GM21390 (cell line): ENCODE measurements at regions not wholly inside any gene's neighbourhood (a gene's known extent, or its start where the extent isn't known, plus 50 kb on each side); places are given as distances from the start of the nearest gene placed in this dataset.
"Not testable (repeated sequence)": the region's sequence is repeated elsewhere in the genome, so short reads cannot be mapped to it uniquely, and the experiment has no call there.

ENCODE experiments used
- ATAC-seq: cut with Tn5 transposase; IDR thresholded peaks from one replicate; pipeline ENCODE4 v1.9.1; 2021; ENCODE audit not compliant: unreplicated experiment

DNA sequence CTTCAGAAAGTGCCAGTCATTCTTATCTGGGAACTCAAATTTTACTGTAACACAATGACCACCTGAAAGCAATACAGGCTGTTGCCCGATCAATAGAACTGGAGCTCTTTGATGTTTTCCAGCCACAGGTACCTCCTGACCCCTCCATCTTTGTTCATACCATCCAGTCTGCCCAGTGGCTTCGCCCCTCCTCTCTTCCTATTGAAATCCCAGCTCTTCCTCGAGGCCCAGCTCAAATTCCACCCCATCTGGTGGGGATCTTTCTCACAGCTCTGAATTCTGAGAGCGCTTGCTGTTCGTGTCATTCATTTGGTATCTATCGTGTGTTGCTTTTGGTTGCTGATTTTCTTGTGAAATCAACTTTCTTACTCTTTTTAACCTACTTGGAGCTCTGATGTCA, 87.9 kb upstream of the CNKSR3 start:
- no peak for ATAC-seq

GRCh38 chr6:154602296-154602695, 91.8 kb upstream of the CNKSR3 start:
- ATAC-seq = no peak

- ATAC-seq = no peak
Observed at GRCh38 chr6:154602708-154603107, 92.2 kb upstream of the CNKSR3 start.

GRCh38 chr6:154604119-154604518, 93.6 kb upstream of the CNKSR3 start:
- no peak for ATAC-seq

- peak; percentile 60 for ATAC-seq
Observed at GRCh38 chr6:154605178-154605881, 94.8 kb upstream of the CNKSR3 start.

DNA sequence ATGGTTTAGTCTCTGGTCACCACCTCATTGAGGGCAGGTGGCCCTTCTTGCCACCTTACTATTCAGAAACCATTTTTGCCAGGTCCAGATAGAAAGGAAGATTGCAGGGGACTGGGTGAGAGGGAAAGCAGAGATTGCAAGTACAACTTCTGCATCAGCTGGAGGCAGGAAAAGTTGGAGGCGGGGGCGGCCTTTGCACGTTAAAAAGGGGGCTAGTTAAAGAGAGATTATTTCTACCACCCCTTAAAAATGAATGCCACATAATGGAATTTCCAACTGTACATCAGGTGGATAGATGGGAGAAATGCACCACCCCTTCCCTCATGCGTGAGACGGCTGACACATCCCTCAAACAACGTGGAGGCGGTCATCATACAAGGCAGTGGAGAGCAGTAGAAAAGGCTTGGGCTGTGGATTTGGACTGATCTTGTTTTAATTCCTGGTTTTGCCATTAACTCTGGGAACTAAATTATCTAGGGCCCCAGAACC, 95.4 kb upstream of the CNKSR3 start:
- ATAC-seq = no peak

GRCh38 chr6:154606457-154606856, 96.0 kb upstream of the CNKSR3 start:
- peak; percentile 70 for ATAC-seq

DNA sequence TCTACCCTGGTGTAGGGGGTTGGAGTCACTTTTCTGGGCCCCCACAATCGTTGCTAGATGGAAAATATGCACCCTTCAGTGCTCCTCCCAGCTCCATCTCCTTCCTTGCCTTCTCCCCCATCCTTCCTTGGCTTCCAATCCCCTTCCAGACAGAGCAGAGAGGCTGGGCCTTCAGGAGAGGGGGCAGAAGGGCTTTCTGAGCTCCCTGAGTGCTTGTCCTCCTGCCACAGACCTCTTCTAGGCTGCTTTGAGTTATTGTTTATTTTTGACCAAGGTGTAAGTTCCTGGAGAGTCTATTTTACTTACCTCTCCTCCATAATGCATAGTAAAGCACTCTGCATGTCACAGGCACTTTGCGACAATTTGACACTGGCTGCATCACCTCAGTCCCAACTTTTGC, 96.4 kb upstream of the CNKSR3 start:
- no peak for ATAC-seq

DNA sequence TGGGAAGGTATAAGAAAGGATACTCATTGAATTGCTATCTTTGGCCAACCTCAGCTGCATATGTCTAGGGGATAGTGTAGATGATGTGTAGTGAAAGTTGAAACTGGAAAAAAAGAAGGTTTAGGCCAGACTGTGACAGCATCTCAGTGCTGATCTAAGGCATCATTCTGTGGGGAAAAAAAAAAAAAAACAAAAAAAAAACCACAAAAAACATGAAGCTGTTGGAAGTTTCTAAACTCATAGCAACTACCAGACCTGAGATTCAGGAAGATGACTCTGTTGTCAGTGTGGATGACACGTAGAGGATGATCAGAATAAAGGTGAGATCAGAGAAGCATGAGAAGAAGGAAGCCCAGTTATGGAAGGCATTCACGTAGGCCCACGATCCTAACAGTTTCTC, 100.8 kb upstream of the CNKSR3 start:
- ATAC-seq = peak; percentile 49

- ATAC-seq = no peak
Observed at GRCh38 chr6:154611847-154612246, 101.4 kb upstream of the CNKSR3 start.

- no peak for ATAC-seq
Observed at GRCh38 chr6:154613137-154613676, 102.7 kb upstream of the CNKSR3 start.

GRCh38 chr6:154614101-154614500, 103.6 kb upstream of the CNKSR3 start:
- ATAC-seq = no peak

GRCh38 chr6:154614641-154615040, 104.2 kb upstream of the CNKSR3 start:
- no peak for ATAC-seq

GRCh38 chr6:154615483-154616025, 105.1 kb upstream of the CNKSR3 start:
- ATAC-seq = no peak

DNA sequence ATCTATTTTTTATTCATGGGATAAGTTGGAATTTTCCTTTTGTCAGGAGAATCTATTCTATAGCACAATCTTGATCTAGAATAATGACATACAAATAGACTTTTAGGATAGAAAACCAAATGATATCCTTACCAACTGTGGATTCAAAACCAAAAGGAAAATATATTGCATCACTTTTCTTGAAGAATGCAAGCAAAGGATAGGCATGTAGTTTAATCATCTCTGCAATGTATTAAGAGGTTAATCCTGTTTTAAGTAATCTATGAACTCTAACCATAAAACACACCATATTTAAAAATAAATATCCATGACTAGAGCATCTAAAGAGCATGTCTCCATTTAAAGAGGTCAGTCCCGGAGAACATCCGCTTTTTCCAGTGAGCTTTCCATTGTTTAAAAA, 106.7 kb upstream of the CNKSR3 start:
- ATAC-seq = no peak

DNA sequence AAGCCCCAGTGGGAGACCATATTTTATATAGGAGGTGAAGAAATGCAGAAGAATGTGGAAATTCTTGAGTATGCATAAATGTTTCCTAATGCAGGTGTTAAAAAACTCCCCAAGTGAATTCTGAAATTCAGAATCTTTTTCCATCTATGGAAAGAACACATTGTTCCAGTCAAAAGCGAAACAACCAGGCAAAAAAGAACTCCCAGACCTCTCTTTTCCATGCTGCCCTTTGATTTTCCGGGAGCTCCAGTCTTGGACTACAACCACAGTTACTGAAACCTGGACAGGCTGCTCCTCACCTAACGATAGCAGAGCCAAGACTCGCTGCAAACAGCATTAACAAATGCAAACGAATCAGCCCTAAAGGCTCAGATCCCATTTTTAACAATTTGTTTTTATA, 108.7 kb upstream of the CNKSR3 start:
- ATAC-seq = no peak

DNA sequence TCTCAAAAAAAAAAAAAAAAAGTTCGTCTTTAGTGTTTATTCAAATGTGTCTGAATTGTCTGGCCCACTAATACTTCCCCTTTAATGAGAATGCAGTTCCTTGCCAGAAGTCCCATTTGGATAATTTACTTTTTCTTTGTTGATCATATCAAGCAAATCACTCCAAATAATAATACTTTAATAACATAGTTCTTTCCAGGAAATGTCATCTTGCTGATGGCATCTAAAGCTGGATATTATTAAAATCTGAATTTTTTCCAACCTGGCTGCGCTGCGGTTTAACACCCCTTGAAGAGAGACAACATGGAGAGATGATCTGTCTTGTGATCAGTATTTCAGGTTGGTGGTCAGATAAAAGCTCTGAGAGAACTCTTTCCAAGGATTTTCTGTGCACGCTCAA, 111.2 kb upstream of the CNKSR3 start:
- ATAC-seq = no peak

GRCh38 chr6:154622618-154623336, 110.4 kb upstream of the SCAF8 start:
- no peak for ATAC-seq

DNA sequence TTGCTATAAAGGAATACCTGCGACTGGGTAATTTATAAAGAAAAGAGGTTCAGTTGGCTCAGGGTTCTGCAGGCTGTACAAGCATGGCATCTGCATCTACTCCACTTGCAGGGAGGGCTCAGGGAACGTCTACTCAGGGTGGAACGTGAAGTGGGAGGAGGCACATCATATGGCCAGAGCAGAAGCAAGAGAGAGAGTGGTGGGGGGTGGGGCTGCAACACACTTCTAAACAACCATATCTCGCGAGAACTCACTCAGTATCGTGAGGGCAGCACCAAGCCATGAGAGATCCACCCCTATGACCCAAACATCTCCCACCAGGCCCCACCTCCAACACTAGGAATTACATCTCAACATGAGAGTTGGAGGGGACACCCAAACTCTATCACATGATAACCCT, 109.8 kb upstream of the SCAF8 start:
- no peak for ATAC-seq

DNA sequence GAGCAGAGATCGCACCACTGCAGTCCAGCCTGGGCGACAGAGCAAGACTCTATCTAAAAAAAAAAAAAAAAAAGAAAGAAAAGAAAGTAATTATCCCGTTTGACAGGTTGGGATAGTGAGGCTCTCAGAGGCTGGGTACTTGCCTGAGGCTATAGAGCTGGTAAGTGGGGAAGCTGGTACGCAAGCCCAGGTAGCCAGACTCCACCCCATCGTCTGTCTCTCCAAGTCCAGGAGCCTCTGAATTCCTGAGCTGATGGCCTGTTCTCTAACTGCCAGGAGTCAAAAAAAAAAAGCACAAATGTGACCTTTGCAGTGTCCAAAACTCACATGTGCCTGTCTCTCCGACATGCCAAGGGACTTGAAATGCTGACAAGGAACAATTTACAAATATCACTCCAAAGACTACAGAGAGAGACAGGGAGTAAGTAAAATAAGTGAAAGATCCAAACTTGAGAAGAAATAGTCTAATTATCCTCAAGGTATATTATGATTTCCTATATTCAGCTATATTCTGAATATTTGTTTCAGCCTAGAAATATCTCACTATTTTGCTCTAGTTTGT, 109.1 kb upstream of the SCAF8 start:
- ATAC-seq = no peak

DNA sequence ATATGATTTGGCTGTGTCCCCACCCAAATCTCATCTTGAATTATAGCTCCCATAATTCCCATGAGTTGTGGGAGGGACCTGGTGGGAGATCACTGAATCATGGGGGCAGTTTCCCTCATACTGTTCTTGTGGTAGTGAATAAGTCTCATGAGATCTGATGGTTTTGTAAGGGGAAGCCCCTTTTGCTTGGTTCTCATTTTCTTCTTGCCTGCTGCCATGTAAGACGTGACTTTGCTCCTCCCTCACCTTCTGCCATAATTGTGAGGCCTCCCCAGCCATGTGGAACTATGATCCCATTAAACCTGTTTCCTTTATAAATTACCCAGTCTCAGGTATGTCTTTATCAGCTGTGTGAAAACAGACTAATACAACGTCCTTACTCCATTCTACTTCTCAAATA, 108.5 kb upstream of the SCAF8 start:
- ATAC-seq = not testable (repeated sequence)

DNA sequence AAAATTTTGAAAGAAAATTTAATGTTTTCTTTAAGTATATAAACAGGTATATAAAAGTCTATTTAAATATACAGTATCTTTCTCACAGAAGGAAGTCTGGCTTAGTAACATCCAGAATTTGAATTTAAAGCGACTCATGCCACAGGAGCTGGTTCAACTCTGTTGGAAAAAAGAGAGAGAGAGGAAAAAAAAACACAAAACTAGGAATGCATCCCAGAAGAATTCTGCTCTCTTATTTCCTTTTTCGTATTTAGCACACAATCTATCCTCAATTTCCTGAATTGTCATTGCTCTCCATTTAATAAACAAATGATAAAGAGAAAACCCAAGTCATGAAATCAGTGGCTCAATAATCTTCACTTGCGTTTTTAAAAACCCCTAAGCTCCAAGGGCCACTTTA, 107.5 kb upstream of the SCAF8 start:
- no peak for ATAC-seq
